ENCODE measurements at regions not wholly inside any gene's neighbourhood (a gene's known extent, or its start where the extent isn't known, plus 50 kb on each side); places are given as distances from the start of the nearest gene placed in this dataset.

DNA sequence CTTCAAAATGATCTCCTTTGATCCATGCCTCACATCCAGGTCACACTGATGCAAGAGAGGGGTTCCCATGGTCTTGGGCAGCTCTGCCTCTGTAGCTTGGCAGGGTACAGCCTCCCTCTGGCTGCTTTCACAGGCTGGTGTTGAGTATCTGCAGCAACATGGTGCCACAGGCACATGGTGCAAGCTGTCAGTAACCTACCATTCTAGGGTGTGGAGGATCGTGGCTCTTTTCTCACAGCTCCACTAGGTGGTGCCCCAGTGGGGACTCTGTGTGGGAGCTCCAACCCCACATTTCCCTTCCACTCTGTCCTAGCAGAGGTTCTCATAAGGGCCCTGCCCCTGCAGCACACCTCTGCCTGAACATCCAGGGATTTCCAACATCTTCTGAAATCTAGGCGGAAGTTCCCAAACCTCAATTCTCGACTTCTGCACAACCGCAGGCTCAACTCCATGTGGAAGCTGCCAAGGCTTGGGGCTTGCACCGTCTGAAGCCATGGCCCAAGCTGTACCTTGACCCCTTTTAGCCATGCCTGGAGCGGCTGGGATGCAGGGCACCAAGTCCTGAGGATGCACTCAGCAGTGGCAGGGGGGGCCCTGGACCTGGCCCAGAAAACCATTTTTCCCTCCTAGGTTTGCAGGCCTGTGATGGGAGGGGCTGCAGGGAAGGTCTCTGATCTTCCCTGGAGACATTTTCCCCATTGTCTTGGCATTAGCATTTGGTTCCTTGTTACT lies 137.8 kb upstream of the NUDT6 start:
- no peak for TF ChIP-seq POLR2A (IDR thresholded peaks at IDR 0.05)
- TF ChIP-seq, protein P1, sequence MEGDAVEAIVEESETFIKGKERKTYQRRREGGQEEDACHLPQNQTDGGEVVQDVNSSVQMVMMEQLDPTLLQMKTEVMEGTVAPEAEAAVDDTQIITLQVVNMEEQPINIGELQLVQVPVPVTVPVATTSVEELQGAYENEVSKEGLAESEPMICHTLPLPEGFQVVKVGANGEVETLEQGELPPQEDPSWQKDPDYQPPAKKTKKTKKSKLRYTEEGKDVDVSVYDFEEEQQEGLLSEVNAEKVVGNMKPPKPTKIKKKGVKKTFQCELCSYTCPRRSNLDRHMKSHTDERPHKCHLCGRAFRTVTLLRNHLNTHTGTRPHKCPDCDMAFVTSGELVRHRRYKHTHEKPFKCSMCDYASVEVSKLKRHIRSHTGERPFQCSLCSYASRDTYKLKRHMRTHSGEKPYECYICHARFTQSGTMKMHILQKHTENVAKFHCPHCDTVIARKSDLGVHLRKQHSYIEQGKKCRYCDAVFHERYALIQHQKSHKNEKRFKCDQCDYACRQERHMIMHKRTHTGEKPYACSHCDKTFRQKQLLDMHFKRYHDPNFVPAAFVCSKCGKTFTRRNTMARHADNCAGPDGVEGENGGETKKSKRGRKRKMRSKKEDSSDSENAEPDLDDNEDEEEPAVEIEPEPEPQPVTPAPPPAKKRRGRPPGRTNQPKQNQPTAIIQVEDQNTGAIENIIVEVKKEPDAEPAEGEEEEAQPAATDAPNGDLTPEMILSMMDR (IDR thresholded peaks at IDR 0.05) = no peak

All from heart left ventricle (tissue), 13 donors.